ENCODE measurements at regions not wholly inside any gene's neighbourhood (a gene's known extent, or its start where the extent isn't known, plus 50 kb on each side); places are given as distances from the start of the nearest gene placed in this dataset.

DNA sequence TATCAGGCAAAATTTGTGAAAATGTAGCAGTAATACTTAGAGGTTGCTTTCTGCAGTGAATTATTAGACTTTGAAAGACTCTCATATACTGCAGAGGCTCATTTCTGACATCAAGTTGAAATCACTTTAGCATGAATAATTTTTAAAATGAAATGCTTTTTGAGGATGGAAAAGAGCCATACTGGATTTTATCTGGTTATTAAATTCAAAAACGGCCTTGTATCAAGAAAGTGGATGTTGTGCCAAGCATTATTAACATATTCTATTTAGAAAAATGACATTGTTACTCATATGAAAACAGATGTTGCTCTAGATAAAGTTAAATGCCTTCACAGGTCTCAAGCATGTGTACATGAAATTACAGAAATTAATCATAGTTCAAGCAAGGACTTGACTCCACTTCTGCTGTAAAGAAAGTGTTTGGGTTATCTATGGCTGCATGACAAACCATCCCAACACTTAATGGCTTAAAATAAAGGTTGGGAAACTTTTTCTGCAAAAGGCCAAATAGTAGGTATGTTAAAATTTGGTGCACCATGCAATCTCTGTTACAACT, 64.5 kb upstream of the ZNF280D start:
- TF ChIP-seq CEBPB (IDR thresholded peaks at IDR 0.05), result no peak
- TF ChIP-seq TAF1 (IDR thresholded peaks at IDR 0.05; ENCODE audit: low read depth), result no peak
